ENCODE measurements at regions not wholly inside any gene's neighbourhood (a gene's known extent, or its start where the extent isn't known, plus 50 kb on each side); places are given as distances from the start of the nearest gene placed in this dataset.
"Not testable (repeated sequence)": the region's sequence is repeated elsewhere in the genome, so short reads cannot be mapped to it uniquely, and the experiment has no call there.

- H3K4me3 ChIP-seq; intact Hi-C loops (cut with DNase I); H3K27me3 ChIP-seq; H3K27ac ChIP-seq (replicated peaks in 1 of 4); H3K36me3 ChIP-seq; H3K4me1 ChIP-seq; H3K9me3 ChIP-seq: not testable (repeated sequence)
- peak; percentile 91 for DNase-seq (ENCODE audit: extremely low spot score)
- 93% methylated on average over 8 of the region's 8 CpGs for WGBS
These were observed 1109.2 kb upstream of the TMEM132C start for GRCh38 chr12:127157501-127158366.

DNA sequence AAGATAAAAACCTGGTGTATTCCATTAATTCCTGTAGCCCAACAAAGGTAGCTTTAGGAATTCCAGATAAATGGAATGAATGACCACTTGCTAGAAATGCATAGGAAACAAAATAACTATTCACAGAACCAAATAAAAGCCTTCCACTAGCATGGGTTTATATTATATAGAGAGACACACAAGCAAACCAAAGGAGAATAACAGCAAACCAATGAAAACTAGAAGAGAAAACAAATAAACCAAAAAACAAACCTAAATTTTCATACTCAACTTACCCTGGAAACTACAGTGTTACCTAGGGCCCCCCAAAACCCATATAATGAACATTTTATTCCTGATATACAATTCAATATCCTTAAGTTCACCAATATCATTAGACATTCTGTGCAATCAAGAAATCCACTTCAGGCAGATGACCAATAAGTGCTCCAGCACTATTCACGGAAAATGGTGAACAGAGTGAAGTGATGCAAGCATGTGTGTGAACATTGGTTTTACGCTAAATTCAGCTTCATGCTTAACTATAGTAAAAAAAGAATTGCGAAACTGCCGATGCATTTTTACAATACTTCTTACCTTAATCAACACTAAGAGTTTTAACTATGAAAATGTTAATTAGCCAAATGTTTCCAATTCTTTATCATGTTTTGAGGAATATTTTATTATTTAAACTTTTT, 1108.4 kb upstream of the TMEM132C start:
- H3K27ac ChIP-seq (replicated peaks in 1 of 4), result no peak overlapping the region
- no peak overlapping the region for H3K4me3 ChIP-seq
- no peaks in the 10 kb centered on the region for H3K9me3 ChIP-seq
- WGBS, result 97% methylated on average over 4 of the region's 4 CpGs
- peak; percentile 7 for DNase-seq (ENCODE audit: extremely low spot score)
- no peaks in the 10 kb centered on the region for H3K27me3 ChIP-seq
- intact Hi-C loops (cut with DNase I), result no loop called here
- H3K4me1 ChIP-seq, result no peaks in the 10 kb centered on the region
- TF ChIP-seq POLR2AphosphoS5 (IDR thresholded peaks at IDR 0.05) (no peak), POLR2A (IDR thresholded peaks at IDR 0.05; ENCODE audit: low read depth) (no peak), EP300 (IDR thresholded peaks at IDR 0.05) (no peak)
- TF ChIP-seq, protein P1, sequence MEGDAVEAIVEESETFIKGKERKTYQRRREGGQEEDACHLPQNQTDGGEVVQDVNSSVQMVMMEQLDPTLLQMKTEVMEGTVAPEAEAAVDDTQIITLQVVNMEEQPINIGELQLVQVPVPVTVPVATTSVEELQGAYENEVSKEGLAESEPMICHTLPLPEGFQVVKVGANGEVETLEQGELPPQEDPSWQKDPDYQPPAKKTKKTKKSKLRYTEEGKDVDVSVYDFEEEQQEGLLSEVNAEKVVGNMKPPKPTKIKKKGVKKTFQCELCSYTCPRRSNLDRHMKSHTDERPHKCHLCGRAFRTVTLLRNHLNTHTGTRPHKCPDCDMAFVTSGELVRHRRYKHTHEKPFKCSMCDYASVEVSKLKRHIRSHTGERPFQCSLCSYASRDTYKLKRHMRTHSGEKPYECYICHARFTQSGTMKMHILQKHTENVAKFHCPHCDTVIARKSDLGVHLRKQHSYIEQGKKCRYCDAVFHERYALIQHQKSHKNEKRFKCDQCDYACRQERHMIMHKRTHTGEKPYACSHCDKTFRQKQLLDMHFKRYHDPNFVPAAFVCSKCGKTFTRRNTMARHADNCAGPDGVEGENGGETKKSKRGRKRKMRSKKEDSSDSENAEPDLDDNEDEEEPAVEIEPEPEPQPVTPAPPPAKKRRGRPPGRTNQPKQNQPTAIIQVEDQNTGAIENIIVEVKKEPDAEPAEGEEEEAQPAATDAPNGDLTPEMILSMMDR (IDR thresholded peaks at IDR 0.05), result no peak
- H3K36me3 ChIP-seq, result no peaks in the 10 kb centered on the region

DNA sequence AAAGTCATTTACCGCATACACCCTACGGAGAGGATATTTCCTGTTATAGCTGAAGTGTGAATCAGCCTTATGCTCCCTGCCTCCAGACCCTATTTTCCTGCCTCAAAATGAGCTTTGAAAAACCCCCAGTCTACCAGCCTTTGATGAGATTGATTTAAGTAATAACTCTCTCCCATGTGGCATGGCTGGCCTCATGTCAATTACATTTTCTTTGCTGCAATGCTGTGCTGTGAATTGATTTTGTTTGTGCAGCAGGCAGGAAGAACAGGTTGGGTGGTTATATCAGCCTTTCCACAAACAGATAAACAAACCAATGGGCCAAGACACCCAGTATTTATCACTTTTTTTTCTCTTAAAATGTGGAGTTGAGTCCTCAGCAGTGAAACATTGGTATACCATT, 1105.5 kb upstream of the TMEM132C start:
- Histone ChIP-seq H3K4me1 (peaks cover 0 to 8% (median 4%) of the 10 kb centered on the region in 4 donors), H3K9me3 (no peaks in the 10 kb centered on the region), H3K27me3 (no peaks in the 10 kb centered on the region), H3K4me3 (no peak overlapping the region), H3K36me3 (no peaks in the 10 kb centered on the region), H3K27ac (replicated peaks in 1 of 4) (no peak overlapping the region)
- no peak for TF ChIP-seq EP300 (IDR thresholded peaks at IDR 0.05)
- TF ChIP-seq POLR2A (IDR thresholded peaks at IDR 0.05; ENCODE audit: low read depth), result no peak
- intact Hi-C loops (cut with DNase I), result no loop called here
- WGBS, result 97% methylated on average over 2 of the region's 2 CpGs
- DNase-seq (ENCODE audit: extremely low spot score), result peak; percentile 26

DNA sequence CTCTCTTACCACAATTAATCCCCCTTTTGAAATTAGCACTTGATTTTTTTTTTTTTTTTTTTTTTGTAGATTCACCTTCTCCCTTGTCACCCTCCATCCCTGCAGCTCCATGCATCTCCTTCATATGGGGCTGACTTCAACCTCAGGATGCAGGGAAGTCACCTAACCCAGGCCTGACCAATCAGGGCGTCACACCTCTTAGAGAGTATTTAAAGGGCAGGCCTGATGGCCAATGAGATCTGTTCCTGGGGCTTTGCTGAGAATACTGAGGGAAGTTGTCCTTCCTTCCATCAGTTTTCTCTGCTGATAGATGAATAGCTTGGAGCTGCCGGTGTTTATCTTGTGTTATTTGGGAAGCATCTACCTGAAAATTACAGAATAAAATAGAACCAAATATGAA, 1104.7 kb upstream of the TMEM132C start:
- DNase-seq (ENCODE audit: extremely low spot score), result peak; percentile 62
- Histone ChIP-seq H3K4me3 (no peak overlapping the region), H3K27ac (replicated peaks in 1 of 4) (no peak overlapping the region), H3K36me3 (no peaks in the 10 kb centered on the region), H3K27me3 (no peaks in the 10 kb centered on the region), H3K4me1 (peaks cover 0 to 10% (median 5%) of the 10 kb centered on the region in 4 donors), H3K9me3 (no peaks in the 10 kb centered on the region)
- intact Hi-C loops (cut with DNase I), result no loop called here
- TF ChIP-seq POLR2AphosphoS5 (IDR thresholded peaks at IDR 0.05) (no peak), POLR2A (IDR thresholded peaks at IDR 0.05; ENCODE audit: low read depth) (no peak), EP300 (IDR thresholded peaks at IDR 0.05) (no peak)
- TF ChIP-seq, protein P1 (IDR thresholded peaks at IDR 0.05), result no peak
- 93% methylated on average over 2 of the region's 2 CpGs for WGBS

DNA sequence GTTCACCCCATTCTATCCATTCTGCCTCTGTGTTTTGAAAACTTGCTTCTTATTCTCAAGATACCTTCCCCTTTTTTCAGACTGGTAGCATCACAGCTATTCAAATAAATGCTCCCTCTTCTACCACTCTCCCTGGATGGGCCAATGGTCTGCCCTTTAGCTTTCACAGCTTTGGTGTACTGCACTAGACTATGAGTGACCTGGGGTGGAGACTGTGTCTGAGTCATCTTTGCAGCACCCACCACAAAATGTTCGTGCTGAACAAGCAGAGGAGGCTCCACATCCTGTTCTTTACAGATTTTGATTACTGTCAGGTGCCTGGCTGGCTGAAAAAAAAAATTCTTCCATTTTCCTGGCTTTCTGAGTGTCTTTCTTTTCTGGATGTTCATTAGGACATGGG, 1104.1 kb upstream of the TMEM132C start:
- Histone ChIP-seq H3K36me3 (no peaks in the 10 kb centered on the region), H3K4me1 (peaks cover 0 to 10% (median 5%) of the 10 kb centered on the region in 4 donors), H3K27ac (replicated peaks in 1 of 4) (no peak overlapping the region), H3K4me3 (no peak overlapping the region), H3K27me3 (no peaks in the 10 kb centered on the region), H3K9me3 (no peaks in the 10 kb centered on the region)
- intact Hi-C loops (cut with DNase I), result no loop called here
- TF ChIP-seq, protein P1 (IDR thresholded peaks at IDR 0.05), result no peak
- no peak for TF ChIP-seq EP300 (IDR thresholded peaks at IDR 0.05)
- TF ChIP-seq POLR2A (IDR thresholded peaks at IDR 0.05; ENCODE audit: low read depth), result no peak
- no peak for TF ChIP-seq POLR2AphosphoS5 (IDR thresholded peaks at IDR 0.05)
- DNase-seq (ENCODE audit: extremely low spot score), result peak; percentile 85
- WGBS, result 14% methylated on average over 1 of the region's 1 CpG
